ENCODE measurements at regions not wholly inside any gene's neighbourhood (a gene's known extent, or its start where the extent isn't known, plus 50 kb on each side); places are given as distances from the start of the nearest gene placed in this dataset.

DNA sequence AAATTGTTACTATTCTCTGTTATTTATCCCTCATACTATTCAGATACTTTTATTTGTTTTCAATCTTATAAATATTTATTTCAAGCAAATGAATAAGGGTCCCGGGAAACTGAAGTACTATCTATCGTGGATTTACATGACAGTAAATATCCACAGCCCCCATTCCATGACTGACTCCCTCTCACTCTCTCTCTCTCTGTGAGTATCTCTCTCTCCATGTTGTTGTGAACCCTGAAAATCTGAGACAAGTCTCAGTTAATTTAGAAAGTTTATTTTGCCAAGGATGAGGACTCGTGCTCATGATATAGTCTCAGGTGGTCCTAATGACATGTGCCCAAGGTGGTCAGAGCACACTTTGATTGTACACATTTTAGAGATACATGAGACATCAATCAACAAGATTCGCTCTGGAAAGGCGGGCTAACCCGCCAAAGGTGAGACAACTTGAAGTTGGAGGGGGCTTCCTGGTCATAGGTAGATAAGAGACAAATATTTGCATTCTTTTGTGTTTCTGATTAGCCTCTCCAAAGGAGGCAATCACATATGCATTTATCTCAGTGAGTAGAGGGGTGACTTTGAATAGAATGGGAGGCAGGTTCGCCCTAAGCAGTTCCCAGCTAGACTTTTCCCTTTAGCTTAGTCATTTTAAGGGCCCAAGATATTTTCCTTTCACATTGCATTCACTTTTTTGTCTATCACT is 986.4 kb downstream of the NLGN4X start:
- no peaks in the 10 kb centered on the region for H3K9me3 ChIP-seq
- H3K4me3 ChIP-seq (ENCODE audit: low read depth, low read length), result no peak overlapping the region
- no peak for DNase-seq
- no peaks in the 10 kb centered on the region for H3K4me1 ChIP-seq
- H3K36me3 ChIP-seq, result no peaks in the 10 kb centered on the region
- TF ChIP-seq, protein P1, sequence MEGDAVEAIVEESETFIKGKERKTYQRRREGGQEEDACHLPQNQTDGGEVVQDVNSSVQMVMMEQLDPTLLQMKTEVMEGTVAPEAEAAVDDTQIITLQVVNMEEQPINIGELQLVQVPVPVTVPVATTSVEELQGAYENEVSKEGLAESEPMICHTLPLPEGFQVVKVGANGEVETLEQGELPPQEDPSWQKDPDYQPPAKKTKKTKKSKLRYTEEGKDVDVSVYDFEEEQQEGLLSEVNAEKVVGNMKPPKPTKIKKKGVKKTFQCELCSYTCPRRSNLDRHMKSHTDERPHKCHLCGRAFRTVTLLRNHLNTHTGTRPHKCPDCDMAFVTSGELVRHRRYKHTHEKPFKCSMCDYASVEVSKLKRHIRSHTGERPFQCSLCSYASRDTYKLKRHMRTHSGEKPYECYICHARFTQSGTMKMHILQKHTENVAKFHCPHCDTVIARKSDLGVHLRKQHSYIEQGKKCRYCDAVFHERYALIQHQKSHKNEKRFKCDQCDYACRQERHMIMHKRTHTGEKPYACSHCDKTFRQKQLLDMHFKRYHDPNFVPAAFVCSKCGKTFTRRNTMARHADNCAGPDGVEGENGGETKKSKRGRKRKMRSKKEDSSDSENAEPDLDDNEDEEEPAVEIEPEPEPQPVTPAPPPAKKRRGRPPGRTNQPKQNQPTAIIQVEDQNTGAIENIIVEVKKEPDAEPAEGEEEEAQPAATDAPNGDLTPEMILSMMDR (IDR thresholded peaks at IDR 0.05; ENCODE audit: low read depth, low read length), result no peak
- no peaks in the 10 kb centered on the region for H3K27me3 ChIP-seq

DNA sequence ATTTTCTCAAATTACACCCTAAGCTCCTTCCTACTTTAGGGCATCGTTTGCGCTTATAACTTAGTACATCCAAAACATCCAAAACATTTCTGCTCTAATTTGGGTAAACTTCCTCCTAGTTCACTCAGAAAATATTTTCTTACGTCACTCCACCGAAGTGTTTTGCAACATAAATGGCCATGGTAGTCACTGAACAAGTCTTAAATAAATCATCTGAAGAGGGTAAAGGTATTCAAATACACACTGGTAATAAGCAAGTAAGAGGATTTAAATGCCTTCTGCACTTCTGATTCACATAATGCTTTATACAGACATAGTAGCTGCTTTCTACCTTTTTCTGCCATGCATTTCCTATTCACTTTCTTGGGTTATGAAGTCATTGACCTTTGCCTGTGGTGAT is 991.9 kb downstream of the NLGN4X start:
- Histone ChIP-seq H3K36me3 (no peaks in the 10 kb centered on the region), H3K27me3 (no peaks in the 10 kb centered on the region), H3K4me3 (ENCODE audit: low read depth, low read length) (no peak overlapping the region), H3K4me1 (no peaks in the 10 kb centered on the region), H3K9me3 (no peaks in the 10 kb centered on the region)
- TF ChIP-seq, protein P1 (IDR thresholded peaks at IDR 0.05; ENCODE audit: low read depth, low read length), result no peak
- DNase-seq, result no peak

DNA sequence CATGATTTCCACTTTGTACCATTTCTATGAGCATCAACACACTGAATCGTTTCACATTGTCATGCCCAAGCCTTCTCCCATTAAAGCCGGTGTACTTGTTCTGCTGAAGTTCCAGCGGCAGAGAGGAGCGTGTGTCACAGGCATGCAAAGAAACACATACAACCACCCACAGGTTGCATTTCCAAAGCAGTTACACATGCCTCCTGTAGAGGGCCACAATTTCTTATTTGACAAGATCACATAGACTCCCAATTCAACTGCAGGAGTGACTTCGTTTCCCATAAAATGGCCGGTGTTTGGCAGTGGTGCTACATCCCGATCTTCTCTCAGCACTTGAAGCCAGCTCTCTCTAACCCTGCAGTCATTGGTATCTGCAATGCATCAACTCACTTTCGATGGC is 992.6 kb downstream of the NLGN4X start:
- Histone ChIP-seq H3K27me3 (no peaks in the 10 kb centered on the region), H3K9me3 (no peaks in the 10 kb centered on the region), H3K36me3 (no peaks in the 10 kb centered on the region), H3K4me1 (no peaks in the 10 kb centered on the region), H3K4me3 (ENCODE audit: low read depth, low read length) (no peak overlapping the region)
- TF ChIP-seq, protein P1 (IDR thresholded peaks at IDR 0.05; ENCODE audit: low read depth, low read length), result no peak
- DNase-seq, result no peak

DNA sequence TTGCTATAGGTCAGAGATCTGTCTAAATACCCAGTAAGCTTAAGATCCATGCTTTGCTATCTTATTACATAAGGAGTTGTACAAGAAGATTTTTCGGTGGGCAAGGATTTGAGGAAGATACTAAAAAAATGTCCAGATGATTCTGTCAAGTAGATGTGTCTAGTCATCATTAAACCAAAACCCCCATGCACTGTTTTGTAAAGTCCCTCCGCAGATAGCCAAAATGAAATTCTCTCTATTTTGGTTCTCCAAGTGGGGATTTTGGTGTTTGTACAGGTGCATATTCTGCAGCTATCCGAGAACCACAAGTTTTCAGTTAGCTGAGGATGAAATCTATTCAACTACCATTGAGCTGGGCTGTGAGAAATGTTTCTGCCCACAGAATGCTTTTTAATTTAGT is 994.8 kb downstream of the NLGN4X start:
- DNase-seq, result no peak
- Histone ChIP-seq H3K27me3 (no peaks in the 10 kb centered on the region), H3K9me3 (no peaks in the 10 kb centered on the region), H3K36me3 (no peaks in the 10 kb centered on the region), H3K4me3 (ENCODE audit: low read depth, low read length) (no peak overlapping the region), H3K4me1 (no peaks in the 10 kb centered on the region)
- TF ChIP-seq, protein P1 (IDR thresholded peaks at IDR 0.05; ENCODE audit: low read depth, low read length), result no peak

DNA sequence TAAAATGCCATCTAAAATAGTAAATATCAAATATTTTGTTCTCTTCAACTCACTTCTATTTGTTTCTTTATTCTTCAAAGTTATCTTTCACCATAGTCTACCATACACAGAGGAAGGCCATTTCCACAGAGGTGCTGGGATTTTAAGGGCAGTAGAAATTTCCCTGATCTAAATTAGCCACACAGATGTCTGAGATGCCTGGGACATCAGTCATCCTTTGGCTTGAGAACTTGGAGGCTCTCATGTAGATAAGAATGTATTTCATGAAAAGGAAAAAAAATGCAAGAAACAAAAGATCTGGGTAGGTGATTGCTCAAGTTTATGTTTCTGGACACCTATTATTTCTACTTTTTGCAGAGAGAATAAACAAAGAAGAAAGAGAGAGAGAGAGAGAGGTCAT is 1008.2 kb downstream of the NLGN4X start:
- Histone ChIP-seq H3K9me3 (no peaks in the 10 kb centered on the region), H3K27me3 (no peaks in the 10 kb centered on the region), H3K36me3 (no peaks in the 10 kb centered on the region), H3K4me3 (ENCODE audit: low read depth, low read length) (no peak overlapping the region), H3K4me1 (no peaks in the 10 kb centered on the region)
- TF ChIP-seq, protein P1 (IDR thresholded peaks at IDR 0.05; ENCODE audit: low read depth, low read length), result no peak
- DNase-seq, result no peak

DNA sequence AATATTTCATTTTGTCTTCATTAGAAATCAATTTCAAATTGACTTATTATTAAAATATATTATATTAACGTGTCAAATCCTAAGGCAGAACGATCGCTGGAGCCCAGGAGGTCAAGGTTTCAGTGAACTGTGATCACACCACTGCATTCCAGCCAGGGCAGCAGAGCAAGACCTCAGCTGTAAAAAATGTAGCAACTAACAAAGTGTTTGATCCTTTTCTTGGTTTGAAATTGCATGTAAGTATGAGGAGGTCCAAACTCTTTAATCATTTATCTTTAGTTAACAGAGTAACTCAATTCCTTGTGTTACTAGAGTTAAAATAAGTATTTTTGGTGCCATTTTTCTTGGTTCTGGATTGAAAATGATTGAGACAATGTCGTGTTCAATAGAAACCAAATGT is 1033.9 kb downstream of the NLGN4X start:
- Histone ChIP-seq H3K4me1 (no peaks in the 10 kb centered on the region), H3K27me3 (no peaks in the 10 kb centered on the region), H3K9me3 (no peaks in the 10 kb centered on the region), H3K36me3 (no peaks in the 10 kb centered on the region), H3K4me3 (ENCODE audit: low read depth, low read length) (no peak overlapping the region)
- no peak for DNase-seq
- TF ChIP-seq, protein P1 (IDR thresholded peaks at IDR 0.05; ENCODE audit: low read depth, low read length), result no peak

Measured in BE2C (cell line).